Mesenchymal stem cell (in vitro differentiated cells and primary cell): ENCODE measurements at regions not wholly inside any gene's neighbourhood (a gene's known extent, or its start where the extent isn't known, plus 50 kb on each side); places are given as distances from the start of the nearest gene placed in this dataset.

Source experiments
- DNase-seq: peaks from one replicate; pipeline ENCODE4 v3.0.0-alpha.2; 2013
- H2AFZ ChIP-seq: one replicate; pipeline ENCODE4 v1.6.1; 2013; ENCODE audit warnings: low read depth, mild to moderate bottlenecking, control low read depth, inconsistent platforms, low read length, moderate library complexity
- H2AK5ac ChIP-seq: 2 replicates; pipeline ENCODE4 v1.6.1; 2013; ENCODE audit warnings: low read length, moderate library complexity, mild to moderate bottlenecking, inconsistent platforms; ENCODE audit not compliant: severe bottlenecking
- H2BK120ac ChIP-seq: one replicate; pipeline ENCODE4 v1.6.1; 2013; ENCODE audit warnings: low read depth, mild to moderate bottlenecking, inconsistent platforms, low read length, moderate library complexity
- H2BK12ac ChIP-seq, 2 experiments: one replicate each; pipeline ENCODE4 v1.6.1; 2013; ENCODE audit warnings: inconsistent platforms in 2 of 2, low read length in 2 of 2, mild to moderate bottlenecking in 2 of 2, moderate library complexity in 2 of 2, control low read depth in 1 of 2
- H2BK15ac ChIP-seq: one replicate; pipeline ENCODE4 v1.6.1; 2013; ENCODE audit warnings: mild to moderate bottlenecking, low read depth, inconsistent platforms; ENCODE audit not compliant: poor library complexity, severe bottlenecking
- H2BK5ac ChIP-seq: 2 replicates; pipeline ENCODE4 v1.6.1; 2013; ENCODE audit warnings: low read depth, mild to moderate bottlenecking, low read length, control low read depth, inconsistent platforms; ENCODE audit not compliant: poor library complexity, severe bottlenecking
- H3K14ac ChIP-seq, 2 experiments: one replicate each; pipeline ENCODE4 v1.6.1; 2013; ENCODE audit warnings: inconsistent platforms in 2 of 2, low read length in 2 of 2, control low read depth in 1 of 2, mild to moderate bottlenecking in 1 of 2, moderate library complexity in 1 of 2
- H3K18ac ChIP-seq, 2 experiments: one replicate each; pipeline ENCODE4 v1.6.1; 2013; ENCODE audit warnings: inconsistent platforms in 2 of 2, low read length in 2 of 2, control low read depth in 1 of 2, low read depth in 1 of 2, mild to moderate bottlenecking in 1 of 2
- H3K23ac ChIP-seq, 2 experiments: one replicate each; pipeline ENCODE4 v1.6.1; 2013; ENCODE audit warnings: inconsistent platforms in 2 of 2, low read length in 2 of 2, mild to moderate bottlenecking in 2 of 2, moderate library complexity in 2 of 2, control low read depth in 1 of 2
- H3K27ac ChIP-seq: 2 replicates; pipeline ENCODE4 v1.5.1; 2013; ENCODE audit warnings: mild to moderate bottlenecking, moderate library complexity, low read length, control low read depth, inconsistent platforms; ENCODE audit not compliant: poor library complexity, severe bottlenecking
- H3K27me3 ChIP-seq, 2 experiments: 2 replicates each; pipeline versions ENCODE4 v1.6.1 to v1.7.0; 2013; ENCODE audit warnings: low read length in 2 of 2, mild to moderate bottlenecking in 2 of 2, moderate library complexity in 2 of 2, control low read depth in 1 of 2, inconsistent platforms in 1 of 2; ENCODE audit not compliant: control insufficient read depth in 1 of 2, insufficient read depth in 1 of 2
- H3K36me3 ChIP-seq, 2 experiments: 2 replicates each; pipeline versions ENCODE4 v1.6.1 to v1.7.0; 2013; ENCODE audit warnings: low read length in 2 of 2, control low read depth in 1 of 2, inconsistent platforms in 1 of 2, low read depth in 1 of 2, mild to moderate bottlenecking in 1 of 2; ENCODE audit not compliant: insufficient read depth in 2 of 2, control insufficient read depth in 1 of 2
- H3K4ac ChIP-seq, 2 experiments: one replicate each; pipeline ENCODE4 v1.6.1; 2013; ENCODE audit warnings: inconsistent platforms in 2 of 2, low read length in 2 of 2, mild to moderate bottlenecking in 2 of 2, moderate library complexity in 2 of 2, control low read depth in 1 of 2, low read depth in 1 of 2
- H3K4me1 ChIP-seq: 2 replicates; pipeline ENCODE4 v1.6.1; 2013; ENCODE audit warnings: low read depth, low read length, control low read depth; ENCODE audit not compliant: control insufficient read depth, insufficient read depth
- H3K4me2 ChIP-seq: 2 replicates; pipeline ENCODE4 v1.6.1; 2013; ENCODE audit warnings: low read length, mild to moderate bottlenecking, inconsistent platforms; ENCODE audit not compliant: poor library complexity, severe bottlenecking
- H3K4me3 ChIP-seq, 2 experiments: 2 replicates each; pipeline versions ENCODE4 v1.5.1 to v1.7.0; 2013; ENCODE audit warnings: low read length in 2 of 2, mild to moderate bottlenecking in 2 of 2, control low read depth in 1 of 2, low read depth in 1 of 2; ENCODE audit not compliant: insufficient read depth in 1 of 2
- H3K79me1 ChIP-seq: replicated peaks from 2 replicates; pipeline ENCODE4 v1.6.1; 2013; ENCODE audit warnings: mild to moderate bottlenecking, control low read depth, low read length, inconsistent platforms; ENCODE audit not compliant: poor library complexity, severe bottlenecking
- H3K9ac ChIP-seq: 2 replicates; pipeline ENCODE4 v1.7.0; 2013; ENCODE audit warnings: mild to moderate bottlenecking, low read length, moderate library complexity
- H3K9me3 ChIP-seq: 2 replicates; pipeline ENCODE4 v1.7.0; 2013; ENCODE audit warnings: mild to moderate bottlenecking, low read length; ENCODE audit not compliant: control insufficient read depth
- H4K8ac ChIP-seq: one replicate; pipeline ENCODE4 v1.6.1; 2013; ENCODE audit warnings: inconsistent platforms, mild to moderate bottlenecking, low read length, moderate library complexity
- H4K91ac ChIP-seq: one replicate; pipeline ENCODE4 v1.6.1; 2013; ENCODE audit warnings: mild to moderate bottlenecking, low read length, inconsistent platforms
- WGBS: methylation state at CpG from one replicate; pipeline ENCODE4 v1.1.7; 2013; ENCODE audit warnings: mixed read lengths; 5-methylcytosine and 5-hydroxymethylcytosine counted together

- peaks cover 8% of the 10 kb centered on the region for H3K9me3 ChIP-seq
These were observed 50.7 kb upstream of the VTCN1 start for GRCh38 chr1:117261424-117261785.

DNA sequence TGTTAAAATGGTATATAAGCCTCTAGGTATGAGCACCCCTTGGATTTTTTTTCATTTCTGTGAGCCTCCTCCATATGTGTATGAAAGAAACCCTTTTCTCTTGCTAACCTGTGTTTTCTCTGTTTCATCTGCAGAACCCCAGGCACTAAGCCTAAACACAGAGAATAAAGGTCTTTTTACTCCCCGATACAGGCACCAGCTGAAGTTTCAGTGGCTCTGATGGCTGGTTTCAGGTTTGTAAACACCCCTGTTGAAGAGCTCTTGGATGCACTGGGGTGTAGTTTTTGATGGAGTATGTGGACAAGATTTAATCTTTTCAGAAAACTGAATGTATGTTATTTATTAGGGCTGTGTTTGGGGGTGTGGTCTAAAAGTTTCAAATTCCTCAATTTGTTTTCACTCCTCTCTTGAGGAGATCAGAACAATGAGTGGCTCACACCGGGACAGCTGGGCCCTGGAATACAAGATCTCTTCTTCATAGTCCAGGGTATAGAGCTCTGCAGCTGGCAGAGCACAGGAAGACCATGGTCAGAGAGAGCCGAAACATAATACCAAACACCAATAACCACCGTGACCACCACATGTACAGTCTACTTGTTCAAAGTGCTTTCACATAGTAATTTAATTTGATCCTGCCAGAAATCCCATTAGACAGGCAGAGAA is 50.2 kb upstream of the VTCN1 start:
- no peak overlapping the region for H3K27ac ChIP-seq
- H3K18ac ChIP-seq = no peak overlapping the region
- no peak overlapping the region for H2BK12ac ChIP-seq
- H3K4me3 ChIP-seq = no peak overlapping the region
- H2BK120ac ChIP-seq = no peak overlapping the region
- no peak for DNase-seq
- no peak overlapping the region for H3K14ac ChIP-seq
- H2BK5ac ChIP-seq = no peak overlapping the region
- H3K23ac ChIP-seq = no peak overlapping the region
- no peak overlapping the region for H3K4me2 ChIP-seq
- no peak overlapping the region for H4K8ac ChIP-seq
- H3K4me1 ChIP-seq = no peaks in the 10 kb centered on the region
- no peaks in the 10 kb centered on the region for H3K36me3 ChIP-seq
- no peak overlapping the region for H2AK5ac ChIP-seq
- H3K79me1 ChIP-seq = no peaks in the 10 kb centered on the region
- H4K91ac ChIP-seq = no peak overlapping the region
- no peak overlapping the region for H2AFZ ChIP-seq
- H3K4ac ChIP-seq = no peak overlapping the region
- no peak overlapping the region for H2BK15ac ChIP-seq
- peaks cover 4 to 12% of the 10 kb centered on the region in 2 experiments for H3K27me3 ChIP-seq
- 98% methylated on average over 4 of the region's 4 CpGs for WGBS
- no peak overlapping the region for H3K9ac ChIP-seq
- H3K9me3 ChIP-seq = peaks cover 8% of the 10 kb centered on the region

More at GRCh38 chr1:117261424-117261785, 50.7 kb upstream of the VTCN1 start:
- Histone ChIP-seq H3K14ac (no peak overlapping the region), H4K91ac (no peak overlapping the region), H3K79me1 (no peaks in the 10 kb centered on the region), H3K4me3 (no peak overlapping the region), H3K4me1 (no peaks in the 10 kb centered on the region), H3K4ac (no peak overlapping the region), H3K18ac (no peak overlapping the region), H2BK5ac (no peak overlapping the region), H4K8ac (no peak overlapping the region), H2AFZ (no peak overlapping the region), H2BK15ac (no peak overlapping the region), H3K23ac (no peak overlapping the region), H2AK5ac (no peak overlapping the region), H3K36me3 (no peaks in the 10 kb centered on the region), H2BK12ac (no peak overlapping the region), H3K27ac (no peak overlapping the region), H3K9ac (no peak overlapping the region), H3K4me2 (no peak overlapping the region), H3K27me3 (peaks cover 0 to 12% of the 10 kb centered on the region in 2 experiments), H2BK120ac (no peak overlapping the region)
- no peak for DNase-seq
- 100% methylated on average over 2 of the region's 2 CpGs for WGBS
